ENCODE measurements at regions not wholly inside any gene's neighbourhood (a gene's known extent, or its start where the extent isn't known, plus 50 kb on each side); places are given as distances from the start of the nearest gene placed in this dataset.
"Not testable (repeated sequence)": the region's sequence is repeated elsewhere in the genome, so short reads cannot be mapped to it uniquely, and the experiment has no call there.

DNA sequence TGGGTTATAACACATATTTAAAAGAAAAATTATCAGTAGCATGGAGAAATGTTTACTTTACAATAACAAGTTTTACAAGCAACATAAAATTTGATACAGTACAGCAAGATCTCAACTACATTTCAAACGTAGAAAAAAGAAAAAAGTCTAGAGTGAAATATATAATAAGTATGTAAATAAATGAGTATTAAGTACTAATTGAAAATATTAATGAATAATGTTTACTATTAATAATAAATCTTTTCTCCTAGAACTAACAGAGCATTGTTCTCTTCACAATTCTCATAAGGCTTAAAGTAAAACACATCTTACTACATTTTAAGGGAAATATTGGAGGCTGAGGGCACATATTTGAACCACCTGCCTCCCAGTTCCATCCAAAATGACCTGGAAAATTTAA, 72.1 kb downstream of the TMEM212 start:
- Histone ChIP-seq H3K4me3 (ENCODE audit: low read depth, low read length) (no peak overlapping the region), H3K27me3 (replicated peaks) (no peaks in the 10 kb centered on the region), H3K36me3 (replicated peaks) (no peaks in the 10 kb centered on the region), H3K27ac (no peak overlapping the region)
- DNase-seq: no peak
- in situ Hi-C loops (cut with HindIII; ENCODE audit: low pct_ligation_motif_present, low sequenced_read_pairs): no loop called here
- TF ChIP-seq, protein P1, sequence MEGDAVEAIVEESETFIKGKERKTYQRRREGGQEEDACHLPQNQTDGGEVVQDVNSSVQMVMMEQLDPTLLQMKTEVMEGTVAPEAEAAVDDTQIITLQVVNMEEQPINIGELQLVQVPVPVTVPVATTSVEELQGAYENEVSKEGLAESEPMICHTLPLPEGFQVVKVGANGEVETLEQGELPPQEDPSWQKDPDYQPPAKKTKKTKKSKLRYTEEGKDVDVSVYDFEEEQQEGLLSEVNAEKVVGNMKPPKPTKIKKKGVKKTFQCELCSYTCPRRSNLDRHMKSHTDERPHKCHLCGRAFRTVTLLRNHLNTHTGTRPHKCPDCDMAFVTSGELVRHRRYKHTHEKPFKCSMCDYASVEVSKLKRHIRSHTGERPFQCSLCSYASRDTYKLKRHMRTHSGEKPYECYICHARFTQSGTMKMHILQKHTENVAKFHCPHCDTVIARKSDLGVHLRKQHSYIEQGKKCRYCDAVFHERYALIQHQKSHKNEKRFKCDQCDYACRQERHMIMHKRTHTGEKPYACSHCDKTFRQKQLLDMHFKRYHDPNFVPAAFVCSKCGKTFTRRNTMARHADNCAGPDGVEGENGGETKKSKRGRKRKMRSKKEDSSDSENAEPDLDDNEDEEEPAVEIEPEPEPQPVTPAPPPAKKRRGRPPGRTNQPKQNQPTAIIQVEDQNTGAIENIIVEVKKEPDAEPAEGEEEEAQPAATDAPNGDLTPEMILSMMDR (IDR thresholded peaks at IDR 0.05; ENCODE audit: low read depth, low read length, missing control alignments): no peak

- in situ Hi-C loops (cut with HindIII; ENCODE audit: low pct_ligation_motif_present, low sequenced_read_pairs): no loop called here
- no peak overlapping the region for H3K27ac ChIP-seq
- no peaks in the 10 kb centered on the region for H3K27me3 ChIP-seq (replicated peaks)
- TF ChIP-seq, protein P1 (IDR thresholded peaks at IDR 0.05; ENCODE audit: low read depth, low read length, missing control alignments): no peak
- no peaks in the 10 kb centered on the region for H3K36me3 ChIP-seq (replicated peaks)
- no peak for DNase-seq
- H3K4me3 ChIP-seq (ENCODE audit: low read depth, low read length): no peak overlapping the region
These were observed 73.7 kb downstream of the TMEM212 start for GRCh38 chr3:171916888-171917287.

DNA sequence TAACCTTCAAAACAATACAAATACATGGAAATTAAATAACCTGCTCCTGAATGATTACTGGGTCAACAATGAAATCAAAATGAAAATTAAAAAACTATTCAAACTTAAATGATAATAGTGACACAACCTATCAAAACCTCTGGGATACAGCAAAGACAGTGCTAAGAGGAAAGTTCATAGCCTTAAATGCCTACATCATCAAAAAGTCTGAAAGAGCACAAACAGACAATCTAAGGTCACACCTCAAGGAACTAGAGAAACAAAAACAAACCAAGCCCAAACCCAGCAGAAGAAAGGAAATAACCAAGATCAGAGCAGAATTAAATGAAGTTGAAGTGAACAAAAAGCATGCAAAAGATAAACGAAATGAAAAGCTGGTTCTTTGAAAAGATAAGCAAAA, 79.5 kb downstream of the TMEM212 start:
- H3K27me3 ChIP-seq (replicated peaks); in situ Hi-C loops (cut with HindIII; ENCODE audit: low pct_ligation_motif_present, low sequenced_read_pairs); H3K4me3 ChIP-seq (ENCODE audit: low read depth, low read length); H3K27ac ChIP-seq; H3K36me3 ChIP-seq (replicated peaks); DNase-seq: not testable (repeated sequence)

- H3K36me3 ChIP-seq (replicated peaks); H3K27me3 ChIP-seq (replicated peaks); in situ Hi-C loops (cut with HindIII; ENCODE audit: low pct_ligation_motif_present, low sequenced_read_pairs): not testable (repeated sequence)
These were observed 80.5 kb downstream of the TMEM212 start for GRCh38 chr3:171923668-171924067.

DNA sequence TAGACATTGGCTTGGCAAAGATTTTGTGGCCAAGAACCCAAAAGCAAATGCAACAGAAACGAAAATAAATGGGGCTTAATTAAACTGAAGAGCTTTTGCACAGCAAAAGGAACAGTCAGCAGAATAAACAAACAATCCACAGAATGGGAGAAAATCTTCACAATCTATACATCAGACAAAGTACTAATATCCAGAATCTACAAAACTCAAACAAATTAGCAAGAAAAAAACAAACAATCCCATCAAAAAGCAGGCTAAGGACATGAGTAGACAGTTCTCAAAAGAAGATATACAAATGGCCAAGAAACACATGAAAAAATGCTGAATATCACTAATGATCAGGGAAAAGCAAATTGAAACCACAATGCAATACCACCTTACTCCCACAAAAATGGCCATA, 81.7 kb downstream of the TMEM212 start:
- H3K27me3 ChIP-seq (replicated peaks); H3K4me3 ChIP-seq (ENCODE audit: low read depth, low read length); DNase-seq; H3K36me3 ChIP-seq (replicated peaks); H3K27ac ChIP-seq; in situ Hi-C loops (cut with HindIII; ENCODE audit: low pct_ligation_motif_present, low sequenced_read_pairs): not testable (repeated sequence)

More at GRCh38 chr3:171923668-171924067, 80.5 kb downstream of the TMEM212 start:
- H3K27ac ChIP-seq; H3K4me3 ChIP-seq (ENCODE audit: low read depth, low read length); DNase-seq: not testable (repeated sequence)

- Histone ChIP-seq H3K4me3 (ENCODE audit: low read depth, low read length) (no peak overlapping the region), H3K27me3 (replicated peaks) (no peaks in the 10 kb centered on the region), H3K36me3 (replicated peaks) (no peaks in the 10 kb centered on the region), H3K27ac (no peak overlapping the region)
- TF ChIP-seq, protein P1 (IDR thresholded peaks at IDR 0.05; ENCODE audit: low read depth, low read length, missing control alignments): no peak
- in situ Hi-C loops (cut with HindIII; ENCODE audit: low pct_ligation_motif_present, low sequenced_read_pairs): no loop called here
- no peak for DNase-seq
These were observed 89.0 kb downstream of the TMEM212 start for GRCh38 chr3:171932153-171932611.

GRCh38 chr3:171933441-171933840, 90.3 kb downstream of the TMEM212 start:
- in situ Hi-C loops (cut with HindIII; ENCODE audit: low pct_ligation_motif_present, low sequenced_read_pairs): no loop called here

More at GRCh38 chr3:171933441-171933840, 90.3 kb downstream of the TMEM212 start:
- no peaks in the 10 kb centered on the region for H3K27me3 ChIP-seq (replicated peaks)
- H3K27ac ChIP-seq: no peak overlapping the region
- no peak overlapping the region for H3K4me3 ChIP-seq (ENCODE audit: low read depth, low read length)
- DNase-seq: no peak
- H3K36me3 ChIP-seq (replicated peaks): no peaks in the 10 kb centered on the region
- TF ChIP-seq, protein P1 (IDR thresholded peaks at IDR 0.05; ENCODE audit: low read depth, low read length, missing control alignments): no peak

Measured in brain microvascular endothelial cell (primary cell).